Renal pelvis (tissue), 1 donor: ENCODE measurements at regions not wholly inside any gene's neighbourhood (a gene's known extent, or its start where the extent isn't known, plus 50 kb on each side); places are given as distances from the start of the nearest gene placed in this dataset.

Experiments used
- DNase-seq: peaks from one replicate; pipeline ENCODE4 v3.0.0-alpha.2; 2013

- DNase-seq = no peak
These were observed 1167.5 kb upstream of the ACVR2A start for GRCh38 chr2:146677280-146677679.

- no peak for DNase-seq
These were observed 1175.1 kb upstream of the ACVR2A start for GRCh38 chr2:146669735-146670134.

GRCh38 chr2:146666340-146666739, 1178.5 kb upstream of the ACVR2A start:
- DNase-seq = no peak

GRCh38 chr2:146665800-146666199, 1179.0 kb upstream of the ACVR2A start:
- no peak for DNase-seq

GRCh38 chr2:146661473-146662096, 1183.2 kb upstream of the ACVR2A start:
- peak; percentile 30 for DNase-seq

- DNase-seq = no peak
These were observed 1184.9 kb upstream of the ACVR2A start for GRCh38 chr2:146659976-146660375.

GRCh38 chr2:146652311-146652710, 1192.5 kb upstream of the ACVR2A start:
- DNase-seq = no peak

GRCh38 chr2:146651361-146651760, 1193.5 kb upstream of the ACVR2A start:
- no peak for DNase-seq

- no peak for DNase-seq
These were observed 1202.8 kb upstream of the ACVR2A start for GRCh38 chr2:146642066-146642465.

- DNase-seq = no peak
These were observed 1210.4 kb upstream of the ACVR2A start for GRCh38 chr2:146634230-146635097.

GRCh38 chr2:146633159-146633558, 1211.7 kb upstream of the ACVR2A start:
- DNase-seq = no peak

GRCh38 chr2:146632707-146633106, 1212.1 kb upstream of the ACVR2A start:
- no peak for DNase-seq

- DNase-seq = no peak
These were observed 1220.2 kb upstream of the ACVR2A start for GRCh38 chr2:146624430-146625160.

GRCh38 chr2:146623771-146624170, 1221.1 kb upstream of the ACVR2A start:
- DNase-seq = no peak

GRCh38 chr2:146621656-146622055, 1223.2 kb upstream of the ACVR2A start:
- no peak for DNase-seq

GRCh38 chr2:146615778-146616177, 1229.1 kb upstream of the ACVR2A start:
- no peak for DNase-seq

- no peak for DNase-seq
These were observed 1236.3 kb upstream of the ACVR2A start for GRCh38 chr2:146608490-146608889.

- no peak for DNase-seq
These were observed 1240.3 kb upstream of the ACVR2A start for GRCh38 chr2:146604521-146604920.

GRCh38 chr2:146602856-146603255, 1242.0 kb upstream of the ACVR2A start:
- no peak for DNase-seq

- DNase-seq = no peak
These were observed 1242.4 kb upstream of the ACVR2A start for GRCh38 chr2:146602383-146602782.

GRCh38 chr2:146598791-146599190, 1246.0 kb upstream of the ACVR2A start:
- no peak for DNase-seq

- no peak for DNase-seq
These were observed 1247.5 kb upstream of the ACVR2A start for GRCh38 chr2:146597291-146597690.

GRCh38 chr2:146591908-146592307, 1252.9 kb upstream of the ACVR2A start:
- DNase-seq = no peak
